ENCODE measurements at regions not wholly inside any gene's neighbourhood (a gene's known extent, or its start where the extent isn't known, plus 50 kb on each side); places are given as distances from the start of the nearest gene placed in this dataset.

- TF ChIP-seq ZSCAN5A (CRISPR knock-in tag; IDR thresholded peaks at IDR 0.05; ENCODE audit: borderline replicate concordance) (no peak), ZNF619 (CRISPR knock-in tag; IDR thresholded peaks at IDR 0.05) (peak; percentile 40; the same call in 1 of the 2 replicates), REST (IDR thresholded peaks at IDR 0.05; ENCODE audit: borderline replicate concordance in 1 of 2, low read depth in 1 of 2, low read length in 2 of 2) (no peak), ATF2 (CRISPR knock-in tag; IDR thresholded peaks at IDR 0.05) (no peak), ARNTL (CRISPR knock-in tag; IDR thresholded peaks at IDR 0.05) (0 out of 2 replicates have a peak, but pooled peaks have one; percentile 30), MLXIP (CRISPR knock-in tag; IDR thresholded peaks at IDR 0.05; ENCODE audit: borderline replicate concordance) (no peak), GATAD1 (CRISPR knock-in tag; IDR thresholded peaks at IDR 0.05) (no peak), ATM (IDR thresholded peaks at IDR 0.05; ENCODE audit: borderline replicate concordance) (no peak), MXD1 (CRISPR knock-in tag; IDR thresholded peaks at IDR 0.05) (no peak), NKX3-1 (CRISPR knock-in tag; IDR thresholded peaks at IDR 0.05) (no peak), ZMAT5 (CRISPR knock-in tag; IDR thresholded peaks at IDR 0.05; ENCODE audit: borderline replicate concordance, low read depth) (no peak), ZBTB21 (CRISPR knock-in tag; IDR thresholded peaks at IDR 0.05) (no peak), CEBPG (CRISPR knock-in tag; IDR thresholded peaks at IDR 0.05) (no peak), SATB2 (CRISPR knock-in tag; IDR thresholded peaks at IDR 0.05) (no peak), NAIF1 (CRISPR knock-in tag; IDR thresholded peaks at IDR 0.05; ENCODE audit: borderline replicate concordance) (no peak), HNRNPH1 (optimal IDR thresholded peaks at IDR 0.05; ENCODE audit: low read depth, low read length) (no peak), SP5 (CRISPR knock-in tag; IDR thresholded peaks at IDR 0.05; ENCODE audit: borderline replicate concordance, low read depth) (peak; percentile 90), POGZ (CRISPR knock-in tag; IDR thresholded peaks at IDR 0.05) (no peak), SCMH1 (CRISPR knock-in tag; IDR thresholded peaks at IDR 0.05; ENCODE audit: borderline replicate concordance) (no peak), MEIS2 (CRISPR knock-in tag; IDR thresholded peaks at IDR 0.05) (peak; percentile 94), MIXL1 (CRISPR knock-in tag; IDR thresholded peaks at IDR 0.05) (peak; percentile 39; the same call in 1 of the 2 replicates)
Measured at GRCh38 chr14:103186909-103187586, 63.8 kb downstream of the TNFAIP2 start (continued).

Measured in HepG2 (cell line).